IMR-90 (cell line): ENCODE measurements at regions not wholly inside any gene's neighbourhood (a gene's known extent, or its start where the extent isn't known, plus 50 kb on each side); places are given as distances from the start of the nearest gene placed in this dataset.

Experiments
- ATAC-seq: fragments of 200-7000 bp; cut with Tn5 transposase; 2 replicates; pipeline ENCODE4 v1.9.1; 2020; ENCODE audit warnings: low read depth, mild to moderate bottlenecking, moderate library complexity
- BruUV-seq: library from RNA; stranded (reverse); fragments of 400-500 nt; replicated peaks from 2 replicates; lab custom pipeline; 2021; lab: Mats Ljungman, UMichigan
- CTCF ChIA-PET: fragments of 300-600 bp; formaldehyde crosslinking; extraction: SDS; loops from one replicate; lab custom pipeline; 2021; ENCODE audit warnings: antibody characterized with exemption; lab: Yijun Ruan, JAX
- POLR2A ChIA-PET: fragments of 300-600 bp; sonication (Branson Sonifier 250); formaldehyde crosslinking; loops from one replicate; lab custom pipeline; 2022; ENCODE audit warnings: antibody characterized with exemption; ENCODE audit not compliant: unreplicated experiment; lab: Charles Lee
- DNase-seq: peaks from one replicate; pipeline ENCODE4 v3.0.0; 2013
- H2AFZ ChIP-seq: replicated peaks from 2 replicates; pipeline ENCODE3; 2013; ENCODE audit warnings: low read length, mild to moderate bottlenecking; ENCODE audit not compliant: poor library complexity
- H2AK5ac ChIP-seq: 2 replicates; pipeline ENCODE4 v1.6.1; 2013; ENCODE audit warnings: low read depth, low read length, inconsistent platforms
- H2AK9ac ChIP-seq: replicated peaks from 2 replicates; pipeline ENCODE3; 2013; ENCODE audit warnings: mild to moderate bottlenecking, low read depth, low read length, moderate library complexity; ENCODE audit not compliant: poor library complexity
- H2BK120ac ChIP-seq: 2 replicates; pipeline ENCODE4 v1.6.1; 2013; ENCODE audit warnings: low read depth, low read length, inconsistent platforms
- H2BK15ac ChIP-seq: 3 replicates; pipeline ENCODE4 v1.6.1; 2013; ENCODE audit warnings: low read depth, low read length, inconsistent platforms
- H2BK20ac ChIP-seq: 2 replicates; pipeline ENCODE4 v1.6.1; 2013; ENCODE audit warnings: low read depth, mild to moderate bottlenecking, inconsistent platforms, low read length, moderate library complexity
- H2BK5ac ChIP-seq: 2 replicates; pipeline ENCODE4 v1.6.1; 2013; ENCODE audit warnings: mild to moderate bottlenecking, low read depth, low read length, inconsistent platforms; ENCODE audit not compliant: poor library complexity, severe bottlenecking
- H3K14ac ChIP-seq: replicated peaks from 2 replicates; pipeline ENCODE4 v1.6.1; 2013; ENCODE audit warnings: low read depth, low read length, inconsistent platforms
- H3K18ac ChIP-seq: 2 replicates; pipeline ENCODE4 v1.6.1; 2013; ENCODE audit warnings: low read depth, low read length, control low read depth
- H3K23ac ChIP-seq: 2 replicates; pipeline ENCODE4 v1.6.1; 2013; ENCODE audit warnings: low read depth, low read length, inconsistent platforms
- H3K27ac ChIP-seq: 2 replicates; pipeline ENCODE4 v1.5.1; 2013; ENCODE audit warnings: mild to moderate bottlenecking, control low read depth, low read length; ENCODE audit not compliant: insufficient read depth
- H3K27me3 ChIP-seq: 2 replicates; pipeline ENCODE4 v1.6.1; 2013; ENCODE audit warnings: low read length; ENCODE audit not compliant: control insufficient read depth, insufficient read depth
- H3K36me3 ChIP-seq: 2 replicates; pipeline ENCODE4 v1.6.1; 2013; ENCODE audit warnings: low read length, mixed read lengths; ENCODE audit not compliant: control insufficient read depth, insufficient read depth
- H3K4ac ChIP-seq: 2 replicates; pipeline ENCODE4 v1.6.1; 2013; ENCODE audit warnings: low read depth, low read length, inconsistent platforms
- H3K4me1 ChIP-seq: 2 replicates; pipeline ENCODE4 v1.6.1; 2013; ENCODE audit warnings: low read length, mixed read lengths; ENCODE audit not compliant: control insufficient read depth, insufficient read depth
- H3K4me2 ChIP-seq: 2 replicates; pipeline ENCODE4 v1.6.1; 2013; ENCODE audit warnings: low read depth, mild to moderate bottlenecking, control low read depth, low read length, moderate library complexity
- H3K4me3 ChIP-seq: 2 replicates; pipeline ENCODE4 v1.5.1; 2013; ENCODE audit warnings: low read depth, mild to moderate bottlenecking, control low read depth, low read length, moderate library complexity; ENCODE audit not compliant: insufficient read depth
- H3K56ac ChIP-seq: 2 replicates; pipeline ENCODE4 v1.6.1; 2013; ENCODE audit warnings: low read length, inconsistent platforms; ENCODE audit not compliant: insufficient read depth; ENCODE audit errors: extremely low read depth
- H3K79me1 ChIP-seq, 2 experiments: 2 replicates each; pipeline ENCODE4 v1.6.1; 2013; ENCODE audit warnings: low read length in 2 of 2, inconsistent platforms in 1 of 2, low read depth in 1 of 2
- H3K9ac ChIP-seq: 2 replicates; pipeline ENCODE4 v1.6.1; 2013; ENCODE audit warnings: low read depth, low read length, control low read depth
- H3K9me1 ChIP-seq: 2 replicates; pipeline ENCODE4 v1.6.1; 2013; ENCODE audit warnings: low read length, inconsistent platforms; ENCODE audit not compliant: insufficient read depth
- H3K9me3 ChIP-seq: 2 replicates; pipeline ENCODE4 v1.6.1; 2013; ENCODE audit warnings: low read length; ENCODE audit not compliant: control insufficient read depth, insufficient read depth
- H4K20me1 ChIP-seq: 2 replicates; pipeline ENCODE4 v1.6.1; 2013; ENCODE audit warnings: low read length, inconsistent platforms; ENCODE audit not compliant: insufficient read depth
- H4K5ac ChIP-seq: 2 replicates; pipeline ENCODE4 v1.6.1; 2013; ENCODE audit warnings: mild to moderate bottlenecking, low read depth, low read length, control low read depth
- H4K8ac ChIP-seq, 2 experiments: 2 replicates each; pipeline ENCODE4 v1.6.1; 2013; ENCODE audit warnings: low read depth in 2 of 2, low read length in 2 of 2, control low read depth in 1 of 2, inconsistent platforms in 1 of 2
- H4K91ac ChIP-seq: 2 replicates; pipeline ENCODE4 v1.6.1; 2013; ENCODE audit warnings: low read depth, low read length, inconsistent platforms; ENCODE audit not compliant: insufficient read depth
- FOS ChIP-seq: fragments of 150-350 bp; IDR thresholded peaks from 2 replicates; pipeline ENCODE4 v1.6.1; 2016; ENCODE audit warnings: low read depth, low read length
- RAD21 ChIP-seq: IDR thresholded peaks from 2 replicates; pipeline ENCODE4 v1.6.1; 2012; ENCODE audit warnings: low read length, improper control_type of control experiment
- WGBS, 2 experiments: methylation state at CpG; one replicate each; pipeline versions ENCODE4 v1.1.5 to v1.1.7; 2013; ENCODE audit warnings: missing lambda C conversion rate in 2 of 2; ENCODE audit not compliant: insufficient read length in 1 of 2; ENCODE audit errors: extremely low coverage in 2 of 2; 5-methylcytosine and 5-hydroxymethylcytosine counted together
- dilution Hi-C: fragments of 300-500 bp; cut with HindIII; formaldehyde crosslinking; loops from one replicate; pipeline ENCODE4 v1.14.3; 2018; ENCODE audit warnings: low sequenced_read_pairs; ENCODE audit not compliant: unreplicated experiment
- in situ Hi-C: fragments of 300-500 bp; cut with MboI; formaldehyde crosslinking; loops from 3 replicates; pipeline ENCODE4 v1.14.3; 2019; ENCODE audit warnings: low sequenced_read_pairs, inconsistent platforms, mixed read lengths
- intact Hi-C: fragments of 100-400 bp; cut with micrococcal nuclease; formaldehyde crosslinking; loops from 2 replicates; pipeline ENCODE4 v1.10.0; 2022
- TF ChIP-seq, protein P1 (sequence below): fragments of 150-350 bp; IDR thresholded peaks from 2 replicates; pipeline ENCODE4 v1.6.1; 2016; ENCODE audit warnings: low read depth, mild to moderate bottlenecking, low read length, moderate library complexity, borderline replicate concordance

DNA sequence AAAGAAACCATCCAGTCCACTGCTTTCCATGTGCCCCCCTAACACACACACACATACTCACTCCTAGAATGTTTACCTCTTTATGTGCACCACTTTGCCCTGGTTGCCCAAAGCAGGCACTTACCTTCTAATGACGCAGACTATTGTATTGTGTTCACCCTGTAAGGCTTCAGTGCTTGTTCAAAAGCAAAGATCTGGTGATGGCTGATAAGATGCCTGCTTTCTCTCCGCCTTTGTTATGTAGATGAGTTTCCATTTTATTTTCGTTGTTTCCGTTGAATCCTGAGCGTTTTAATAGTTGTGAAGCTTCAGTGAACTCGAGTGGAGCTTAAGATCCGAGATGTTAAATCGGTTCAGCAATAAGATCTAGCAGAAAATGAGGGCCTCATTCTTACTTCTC is 452.7 kb downstream of the TMEM114 start:
- no peak overlapping the region for H4K5ac ChIP-seq
- H3K4me2 ChIP-seq: no peak overlapping the region
- H4K91ac ChIP-seq: no peak overlapping the region
- no peaks in the 10 kb centered on the region for H4K20me1 ChIP-seq
- H3K9me3 ChIP-seq: peaks cover 5% of the 10 kb centered on the region; the same call in 1 of the 2 replicates
- no peak overlapping the region for H2AK5ac ChIP-seq
- no peak overlapping the region for H3K9ac ChIP-seq
- no peak overlapping the region for H3K27ac ChIP-seq
- intact Hi-C loops: no loop called here
- no TSS peak for BruUV-seq
- H3K79me1 ChIP-seq: no peaks in the 10 kb centered on the region
- dilution Hi-C loops: no loop called here
- ATAC-seq (no peak), DNase-seq (no peak)
- H3K36me3 ChIP-seq: no peaks in the 10 kb centered on the region
- no peaks in the 10 kb centered on the region for H3K9me1 ChIP-seq
- CTCF ChIA-PET: no interaction called here
- H2BK20ac ChIP-seq: no peak overlapping the region
- no peak overlapping the region for H3K4me3 ChIP-seq
- no peak overlapping the region for H3K56ac ChIP-seq
- no peaks in the 10 kb centered on the region for H3K27me3 ChIP-seq
- no peak overlapping the region for H2BK5ac ChIP-seq
- POLR2A ChIA-PET: no interaction called here
- H2AK9ac ChIP-seq: no peak overlapping the region
- no peaks in the 10 kb centered on the region for H3K4me1 ChIP-seq
- no peak overlapping the region for H3K23ac ChIP-seq
- no peak overlapping the region for H2BK120ac ChIP-seq
- no peak overlapping the region for H3K18ac ChIP-seq
- no peak overlapping the region for H3K14ac ChIP-seq
- in situ Hi-C loops: no loop called here
- H4K8ac ChIP-seq: no peak overlapping the region
- no peak overlapping the region for H2BK15ac ChIP-seq
- no peak overlapping the region for H2AFZ ChIP-seq
- TF ChIP-seq, protein P1, sequence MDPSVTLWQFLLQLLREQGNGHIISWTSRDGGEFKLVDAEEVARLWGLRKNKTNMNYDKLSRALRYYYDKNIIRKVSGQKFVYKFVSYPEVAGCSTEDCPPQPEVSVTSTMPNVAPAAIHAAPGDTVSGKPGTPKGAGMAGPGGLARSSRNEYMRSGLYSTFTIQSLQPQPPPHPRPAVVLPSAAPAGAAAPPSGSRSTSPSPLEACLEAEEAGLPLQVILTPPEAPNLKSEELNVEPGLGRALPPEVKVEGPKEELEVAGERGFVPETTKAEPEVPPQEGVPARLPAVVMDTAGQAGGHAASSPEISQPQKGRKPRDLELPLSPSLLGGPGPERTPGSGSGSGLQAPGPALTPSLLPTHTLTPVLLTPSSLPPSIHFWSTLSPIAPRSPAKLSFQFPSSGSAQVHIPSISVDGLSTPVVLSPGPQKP: no peak
- no peak for TF ChIP-seq RAD21
- TF ChIP-seq FOS: no peak
- H3K4ac ChIP-seq: no peak overlapping the region
- no CpG with 5 or more reads among the region's 8 CpGs for WGBS, 2 experiments
